ENCODE measurements at regions not wholly inside any gene's neighbourhood (a gene's known extent, or its start where the extent isn't known, plus 50 kb on each side); places are given as distances from the start of the nearest gene placed in this dataset.

- H3K9me3 ChIP-seq, result no peaks in the 10 kb centered on the region
- H3K36me3 ChIP-seq, result no peaks in the 10 kb centered on the region
- intact Hi-C loops (cut with DNase I), result no loop called here
- H3K4me1 ChIP-seq (replicated peaks), result no peaks in the 10 kb centered on the region
- no peak for DNase-seq (ENCODE audit: low spot score)
- no peak for TF ChIP-seq CTCF (IDR thresholded peaks at IDR 0.05)
- no peak for TF ChIP-seq POLR2A (IDR thresholded peaks at IDR 0.05)
- no peak for TF ChIP-seq POLR2AphosphoS5 (IDR thresholded peaks at IDR 0.05)
- no peak overlapping the region for H3K27ac ChIP-seq
- H3K27me3 ChIP-seq (replicated peaks; ENCODE audit: insufficient read depth), result no peaks in the 10 kb centered on the region
- no peak overlapping the region for H3K4me3 ChIP-seq
- 84% methylated on average over 3 of the region's 3 CpGs for WGBS
These were observed 281.9 kb upstream of the HS3ST1 start for GRCh38 chr4:11710453-11711093.

- intact Hi-C loops (cut with DNase I), result no loop called here
- TF ChIP-seq POLR2AphosphoS5 (IDR thresholded peaks at IDR 0.05), result no peak
- TF ChIP-seq POLR2A (IDR thresholded peaks at IDR 0.05), result no peak
- no peak for TF ChIP-seq CTCF (IDR thresholded peaks at IDR 0.05)
- no peak for DNase-seq (ENCODE audit: low spot score)
- H3K4me3 ChIP-seq, result no peak overlapping the region
- 64% methylated on average over 1 of the region's 1 CpG for WGBS
- H3K36me3 ChIP-seq, result no peaks in the 10 kb centered on the region
- H3K4me1 ChIP-seq (replicated peaks), result no peaks in the 10 kb centered on the region
- no peak overlapping the region for H3K27ac ChIP-seq
- no peaks in the 10 kb centered on the region for H3K27me3 ChIP-seq (replicated peaks; ENCODE audit: insufficient read depth)
- no peaks in the 10 kb centered on the region for H3K9me3 ChIP-seq
These were observed 275.6 kb upstream of the HS3ST1 start for GRCh38 chr4:11704186-11704830.

- DNase-seq (ENCODE audit: low spot score), result no peak
- Histone ChIP-seq H3K4me1 (replicated peaks) (no peaks in the 10 kb centered on the region), H3K27me3 (replicated peaks; ENCODE audit: insufficient read depth) (no peaks in the 10 kb centered on the region), H3K4me3 (no peak overlapping the region), H3K9me3 (no peaks in the 10 kb centered on the region), H3K27ac (no peak overlapping the region), H3K36me3 (no peaks in the 10 kb centered on the region)
- 73% methylated on average over 3 of the region's 3 CpGs for WGBS
- intact Hi-C loops (cut with DNase I), result no loop called here
- TF ChIP-seq CTCF (IDR thresholded peaks at IDR 0.05), result no peak
- no peak for TF ChIP-seq POLR2A (IDR thresholded peaks at IDR 0.05)
- no peak for TF ChIP-seq POLR2AphosphoS5 (IDR thresholded peaks at IDR 0.05)
These were observed 274.3 kb upstream of the HS3ST1 start for GRCh38 chr4:11702886-11703557.

- no peaks in the 10 kb centered on the region for H3K36me3 ChIP-seq
- no peak overlapping the region for H3K27ac ChIP-seq
- no peaks in the 10 kb centered on the region for H3K9me3 ChIP-seq
- no peak for TF ChIP-seq CTCF (IDR thresholded peaks at IDR 0.05)
- no peak for TF ChIP-seq POLR2AphosphoS5 (IDR thresholded peaks at IDR 0.05)
- WGBS, result 92% methylated on average over 14 of the region's 14 CpGs
- no peaks in the 10 kb centered on the region for H3K27me3 ChIP-seq (replicated peaks; ENCODE audit: insufficient read depth)
- H3K4me3 ChIP-seq, result no peak overlapping the region
- no peak for DNase-seq (ENCODE audit: low spot score)
- H3K4me1 ChIP-seq (replicated peaks), result no peaks in the 10 kb centered on the region
- intact Hi-C loops (cut with DNase I), result no loop called here
These were observed 273.5 kb upstream of the HS3ST1 start for GRCh38 chr4:11701966-11702725.
